Nephron (organoid): ENCODE measurements at regions not wholly inside any gene's neighbourhood (a gene's known extent, or its start where the extent isn't known, plus 50 kb on each side); places are given as distances from the start of the nearest gene placed in this dataset.

Source experiments
- H3K27ac Mint-ChIP-seq, 3 experiments: 2 replicates each; pipeline ENCODE4 v1.8.0; 2020; ENCODE audit warnings: mixed read lengths in 3 of 3, mild to moderate bottlenecking in 2 of 3, moderate library complexity in 1 of 3
- H3K27me3 Mint-ChIP-seq: 2 replicates; pipeline ENCODE4 v1.8.0; 2021; ENCODE audit warnings: low read depth, mild to moderate bottlenecking, moderate library complexity, mixed read lengths
- H3K36me3 Mint-ChIP-seq: 2 replicates; pipeline ENCODE4 v1.8.0; 2020; ENCODE audit warnings: low read depth, mixed read lengths
- H3K4me1 Mint-ChIP-seq: 2 replicates; pipeline ENCODE4 v1.8.0; 2020; ENCODE audit warnings: mixed read lengths
- H3K4me3 Mint-ChIP-seq, 3 experiments: 2 replicates each; pipeline ENCODE4 v1.8.0; 2020; ENCODE audit warnings: mild to moderate bottlenecking in 3 of 3, mixed read lengths in 3 of 3, moderate library complexity in 2 of 3
- H3K9me3 Mint-ChIP-seq: 2 replicates; pipeline ENCODE4 v1.8.0; 2020; ENCODE audit warnings: mixed read lengths
- TF ChIP-seq, protein P1 (sequence below), 3 experiments: fragments of 200-600 bp; sonication (generic); IDR thresholded peaks; one replicate each; pipeline ENCODE4 v1.5.0; 2021; ENCODE audit warnings: antibody characterized with exemption in 3 of 3; ENCODE audit not compliant: unreplicated experiment in 3 of 3

DNA sequence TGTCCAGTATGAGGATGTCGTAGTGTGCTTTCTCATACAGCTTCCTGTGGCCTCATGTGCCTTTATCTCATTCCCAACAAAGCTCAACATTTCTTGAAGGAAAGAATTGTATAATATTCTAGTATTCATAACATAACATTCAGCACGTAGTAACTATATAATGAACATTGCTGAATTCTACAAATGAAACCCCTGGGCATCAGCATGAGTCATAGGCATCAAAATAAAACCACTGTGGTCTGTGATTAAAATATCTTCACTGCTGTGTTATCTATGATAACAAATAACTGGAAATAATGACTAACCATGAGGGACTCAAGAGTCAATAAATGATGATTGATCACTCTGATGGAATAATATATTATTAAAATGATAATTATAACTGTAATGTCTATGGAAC, 255.2 kb downstream of the EMP1 start:
- no peak overlapping the region for H3K4me3 Mint-ChIP-seq
- H3K27ac Mint-ChIP-seq, result no peak overlapping the region
- H3K36me3 Mint-ChIP-seq, result no peaks in the 10 kb centered on the region
- no peaks in the 10 kb centered on the region for H3K4me1 Mint-ChIP-seq
- no peaks in the 10 kb centered on the region for H3K27me3 Mint-ChIP-seq
- H3K9me3 Mint-ChIP-seq, result no peaks in the 10 kb centered on the region
- TF ChIP-seq, protein P1, sequence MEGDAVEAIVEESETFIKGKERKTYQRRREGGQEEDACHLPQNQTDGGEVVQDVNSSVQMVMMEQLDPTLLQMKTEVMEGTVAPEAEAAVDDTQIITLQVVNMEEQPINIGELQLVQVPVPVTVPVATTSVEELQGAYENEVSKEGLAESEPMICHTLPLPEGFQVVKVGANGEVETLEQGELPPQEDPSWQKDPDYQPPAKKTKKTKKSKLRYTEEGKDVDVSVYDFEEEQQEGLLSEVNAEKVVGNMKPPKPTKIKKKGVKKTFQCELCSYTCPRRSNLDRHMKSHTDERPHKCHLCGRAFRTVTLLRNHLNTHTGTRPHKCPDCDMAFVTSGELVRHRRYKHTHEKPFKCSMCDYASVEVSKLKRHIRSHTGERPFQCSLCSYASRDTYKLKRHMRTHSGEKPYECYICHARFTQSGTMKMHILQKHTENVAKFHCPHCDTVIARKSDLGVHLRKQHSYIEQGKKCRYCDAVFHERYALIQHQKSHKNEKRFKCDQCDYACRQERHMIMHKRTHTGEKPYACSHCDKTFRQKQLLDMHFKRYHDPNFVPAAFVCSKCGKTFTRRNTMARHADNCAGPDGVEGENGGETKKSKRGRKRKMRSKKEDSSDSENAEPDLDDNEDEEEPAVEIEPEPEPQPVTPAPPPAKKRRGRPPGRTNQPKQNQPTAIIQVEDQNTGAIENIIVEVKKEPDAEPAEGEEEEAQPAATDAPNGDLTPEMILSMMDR (IDR thresholded peaks at IDR 0.05; ENCODE audit: unreplicated experiment in 3 of 3), result no peak

DNA sequence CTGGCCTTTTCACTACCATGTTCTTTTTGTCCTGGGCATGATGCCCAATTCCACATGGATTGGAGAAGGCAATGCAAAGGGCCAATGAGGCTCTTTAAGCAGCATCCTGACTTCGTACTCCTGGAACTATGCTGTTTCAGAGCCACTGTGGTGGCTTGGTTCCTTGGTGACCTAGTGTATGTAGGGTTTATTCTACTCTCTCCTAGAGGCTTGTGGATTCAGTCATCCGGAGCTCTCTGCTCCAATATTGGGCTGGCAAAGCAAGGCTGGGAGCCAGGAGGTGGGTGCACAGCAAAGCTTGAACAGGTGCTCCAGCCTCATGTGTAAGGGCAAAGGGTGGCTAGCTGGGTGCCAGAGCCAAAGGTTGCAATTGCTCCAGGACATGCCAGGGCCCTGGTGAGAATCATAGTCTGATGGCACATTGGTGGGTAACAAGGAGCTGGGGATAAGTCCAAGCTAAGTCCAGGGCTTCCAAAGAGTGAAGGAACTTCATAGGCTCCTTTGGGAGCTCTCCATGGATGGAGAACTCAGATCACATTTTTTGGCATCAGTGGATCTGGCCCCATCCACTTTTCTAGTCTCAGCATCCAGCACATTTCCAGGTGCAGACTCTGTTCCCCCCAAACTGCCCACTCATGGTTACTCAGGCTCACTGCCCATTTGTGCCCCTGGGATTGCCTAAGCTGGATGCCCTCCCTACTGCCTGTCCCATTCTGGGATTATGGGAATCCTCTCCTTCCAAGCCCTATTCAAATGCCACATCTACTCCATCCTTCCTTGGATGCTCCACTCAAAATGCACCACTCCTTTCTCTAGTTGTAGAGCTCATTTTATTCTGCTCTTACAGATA, 253.9 kb downstream of the EMP1 start:
- Mint-ChIP-seq H3K36me3 (no peaks in the 10 kb centered on the region), H3K4me1 (no peaks in the 10 kb centered on the region), H3K27me3 (no peaks in the 10 kb centered on the region), H3K4me3 (no peak overlapping the region), H3K9me3 (no peaks in the 10 kb centered on the region), H3K27ac (no peak overlapping the region)
- TF ChIP-seq, protein P1 (IDR thresholded peaks at IDR 0.05; ENCODE audit: unreplicated experiment in 3 of 3), result no peak

DNA sequence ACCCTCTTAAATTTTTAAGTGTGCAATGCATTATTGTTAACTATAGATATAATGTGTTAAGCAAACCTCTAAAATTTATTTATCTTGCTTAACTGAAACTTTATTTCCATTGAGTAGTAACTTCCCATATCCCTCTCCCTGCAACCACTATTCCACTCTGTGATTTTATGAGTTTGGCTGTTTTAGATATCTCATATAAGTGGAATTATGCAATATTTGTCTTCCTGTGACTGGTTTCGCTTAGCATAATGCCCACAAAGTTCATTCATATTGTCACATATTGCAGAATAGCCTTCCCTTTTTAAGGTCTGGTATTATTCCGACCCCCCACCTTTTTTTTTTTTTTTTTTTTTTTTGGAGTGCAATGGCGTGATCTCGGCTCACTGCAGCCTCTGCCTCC, 247.6 kb downstream of the EMP1 start:
- H3K4me1 Mint-ChIP-seq, result no peaks in the 10 kb centered on the region
- H3K4me3 Mint-ChIP-seq, result no peak overlapping the region
- H3K27ac Mint-ChIP-seq, result no peak overlapping the region
- H3K9me3 Mint-ChIP-seq, result no peaks in the 10 kb centered on the region
- TF ChIP-seq, protein P1 (IDR thresholded peaks at IDR 0.05; ENCODE audit: unreplicated experiment in 3 of 3), result no peak
- no peaks in the 10 kb centered on the region for H3K36me3 Mint-ChIP-seq
- no peaks in the 10 kb centered on the region for H3K27me3 Mint-ChIP-seq

DNA sequence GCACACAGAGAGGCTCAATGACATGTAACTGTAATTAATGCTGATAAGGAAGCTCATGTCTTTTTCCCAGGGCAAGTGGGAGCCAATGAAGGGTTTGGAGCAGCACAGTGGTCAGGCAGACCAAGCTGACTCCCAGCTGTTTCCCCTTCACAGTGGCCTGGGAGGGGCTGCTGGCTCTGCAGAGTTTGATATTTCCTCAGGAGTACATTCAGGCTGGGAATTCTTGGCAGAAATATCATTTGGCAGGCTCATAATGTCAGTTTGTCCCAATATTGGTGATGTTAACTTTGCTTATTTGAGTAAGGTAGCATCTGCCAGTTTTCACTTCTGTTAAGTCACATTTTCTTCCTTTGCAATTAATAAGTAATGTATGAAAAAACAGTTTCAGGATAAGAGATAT, 247.0 kb downstream of the EMP1 start:
- no peaks in the 10 kb centered on the region for H3K9me3 Mint-ChIP-seq
- no peaks in the 10 kb centered on the region for H3K27me3 Mint-ChIP-seq
- no peak overlapping the region for H3K4me3 Mint-ChIP-seq
- no peaks in the 10 kb centered on the region for H3K4me1 Mint-ChIP-seq
- TF ChIP-seq, protein P1 (IDR thresholded peaks at IDR 0.05; ENCODE audit: unreplicated experiment in 3 of 3), result no peak
- H3K27ac Mint-ChIP-seq, result no peak overlapping the region
- H3K36me3 Mint-ChIP-seq, result no peaks in the 10 kb centered on the region

DNA sequence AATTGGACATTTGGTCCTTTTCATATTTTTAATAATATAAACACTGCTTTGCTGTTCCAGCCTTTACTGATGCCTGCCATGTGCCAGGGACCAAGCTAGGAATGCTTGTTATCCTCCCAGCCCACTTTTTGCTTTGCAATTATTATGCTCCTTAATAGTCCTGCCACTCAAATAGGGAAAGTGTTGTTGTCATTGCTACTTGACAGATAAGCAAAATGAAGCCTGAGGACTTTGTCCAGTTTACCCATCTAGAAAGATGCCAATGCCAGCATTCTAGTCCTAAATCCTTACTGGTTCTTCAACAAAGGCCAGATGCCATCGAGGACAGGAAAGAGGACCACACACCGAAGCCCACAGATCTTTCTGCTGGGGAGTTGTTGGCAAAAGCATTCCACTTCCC, 246.5 kb downstream of the EMP1 start:
- H3K9me3 Mint-ChIP-seq, result no peaks in the 10 kb centered on the region
- TF ChIP-seq, protein P1 (IDR thresholded peaks at IDR 0.05; ENCODE audit: unreplicated experiment in 3 of 3), result no peak
- H3K4me3 Mint-ChIP-seq, result no peak overlapping the region
- no peaks in the 10 kb centered on the region for H3K36me3 Mint-ChIP-seq
- no peak overlapping the region for H3K27ac Mint-ChIP-seq
- no peaks in the 10 kb centered on the region for H3K27me3 Mint-ChIP-seq
- H3K4me1 Mint-ChIP-seq, result no peaks in the 10 kb centered on the region

DNA sequence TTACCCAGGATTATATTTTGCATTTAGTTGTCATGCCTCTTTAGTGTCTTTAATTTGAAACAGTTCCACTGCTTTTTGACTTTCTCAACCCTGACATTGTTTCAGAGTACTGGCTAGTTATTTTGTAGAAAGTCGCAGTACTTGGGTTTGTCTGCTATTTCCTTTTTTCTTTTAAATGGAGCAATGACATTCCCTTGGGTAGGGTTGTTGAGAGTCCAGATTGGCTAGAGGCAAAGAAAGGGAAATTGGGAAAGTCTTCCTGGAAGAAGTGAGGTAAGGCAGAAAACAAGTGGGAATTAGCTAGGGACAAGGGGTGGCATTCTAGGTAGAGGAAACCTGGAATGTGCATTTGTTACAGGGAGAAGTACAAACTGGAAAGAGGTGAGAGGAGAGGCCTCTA, 245.9 kb downstream of the EMP1 start:
- Mint-ChIP-seq H3K4me1 (no peaks in the 10 kb centered on the region), H3K36me3 (no peaks in the 10 kb centered on the region), H3K4me3 (no peak overlapping the region), H3K9me3 (no peaks in the 10 kb centered on the region), H3K27me3 (no peaks in the 10 kb centered on the region), H3K27ac (no peak overlapping the region)
- TF ChIP-seq, protein P1 (IDR thresholded peaks at IDR 0.05; ENCODE audit: unreplicated experiment in 3 of 3), result no peak
